ENCODE measurements at regions not wholly inside any gene's neighbourhood (a gene's known extent, or its start where the extent isn't known, plus 50 kb on each side); places are given as distances from the start of the nearest gene placed in this dataset.

DNA sequence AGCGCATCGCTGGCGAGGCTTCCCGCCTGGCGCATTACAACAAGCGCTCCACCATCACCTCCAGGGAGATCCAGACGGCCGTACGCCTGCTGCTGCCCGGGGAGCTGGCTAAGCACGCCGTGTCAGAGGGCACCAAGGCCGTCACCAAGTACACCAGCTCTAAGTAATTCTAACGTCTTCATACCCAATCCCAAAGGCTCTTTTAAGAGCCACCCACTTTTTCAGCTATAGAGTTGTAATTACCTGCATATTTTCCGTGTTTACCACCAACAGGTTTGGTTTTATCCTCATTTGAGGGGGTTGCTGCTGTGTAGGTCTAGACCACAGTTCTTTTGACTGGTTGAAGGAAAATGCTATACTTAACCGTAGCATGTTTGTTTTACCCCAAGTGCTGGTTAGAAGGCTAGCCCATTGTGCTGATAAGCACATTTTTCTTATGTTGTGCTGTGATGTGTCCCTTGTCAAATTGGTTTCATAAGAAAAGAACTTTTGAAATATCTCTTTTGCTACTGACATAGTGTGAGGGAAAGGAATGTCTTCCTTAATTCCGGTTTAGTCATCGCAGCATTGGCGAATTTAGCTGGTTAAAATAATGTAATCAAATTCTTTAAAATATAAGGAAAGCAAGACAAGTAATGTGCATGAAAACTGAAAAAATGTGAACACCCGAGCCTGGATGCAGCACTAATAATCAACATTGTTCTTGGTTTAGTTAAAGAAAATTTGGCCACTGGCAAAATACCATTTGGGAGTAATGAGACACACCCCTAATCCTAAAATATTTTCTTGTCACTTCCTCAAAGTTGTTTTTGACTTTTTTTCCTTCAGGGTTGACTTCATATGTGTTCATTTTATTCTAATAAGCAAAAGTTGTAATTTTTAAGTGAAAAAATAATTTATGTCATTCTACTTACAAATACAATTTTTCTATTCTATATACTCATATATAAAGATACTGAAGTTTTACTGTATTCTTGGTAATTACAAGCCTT lies 112.8 kb downstream of the HFE start:
- H4K91ac ChIP-seq (ENCODE audit: low read depth, low read length, poor library complexity) = no peak overlapping the region
- peak overlapping the region; percentile 84 for H3K9ac ChIP-seq (ENCODE audit: low read depth, low read length, poor library complexity)
- peak overlapping the region; percentile 99 for H3K23ac ChIP-seq (ENCODE audit: low read depth, low read length, poor library complexity)
- no CpG with 5 or more reads among the region's 20 CpGs for WGBS, 2 donors (ENCODE audit: extremely low coverage in 2 of 2, insufficient read length in 2 of 2, insufficient replicate concordance in 1 of 2)
- peak overlapping the region; percentile 40 for H2BK5ac ChIP-seq (ENCODE audit: low read length)
- no peak overlapping the region for H2BK15ac ChIP-seq (ENCODE audit: low read length)
- H3K4me3 ChIP-seq (ENCODE audit: low read length in 2 of 2) = peak overlapping the region; percentile 90 to 94
- peak overlapping the region; percentile 76 for H2BK12ac ChIP-seq (ENCODE audit: low read length)
- H3K27me3 ChIP-seq (ENCODE audit: control insufficient read depth in 3 of 3, insufficient read depth in 3 of 3, low read depth in 1 of 3, low read length in 3 of 3) = no peaks in the 10 kb centered on the region
- no peak overlapping the region for H2BK120ac ChIP-seq (ENCODE audit: low read depth, low read length)
- H3K36me3 ChIP-seq (replicated peaks in 1 of 2; ENCODE audit: control insufficient read depth in 2 of 2, insufficient read depth in 2 of 2, low read length in 2 of 2) = no peaks in the 10 kb centered on the region
- no peak overlapping the region for H4K8ac ChIP-seq (ENCODE audit: low read depth, low read length)
- peak overlapping the region; percentile 92 for H3K18ac ChIP-seq (ENCODE audit: low read length)
- no peaks in the 10 kb centered on the region for H3K9me3 ChIP-seq (replicated peaks in 1 of 2; ENCODE audit: control insufficient read depth in 2 of 2, insufficient read depth in 1 of 2, low read depth in 1 of 2, low read length in 2 of 2)
- peak overlapping the region; percentile 47 for H3K14ac ChIP-seq (ENCODE audit: low read length)
- H3K4me1 ChIP-seq (ENCODE audit: control insufficient read depth in 2 of 2, insufficient read depth in 1 of 2, low read depth in 1 of 2, low read length in 2 of 2) = peaks cover 5% of the 10 kb centered on the region in 2 donors
- peak overlapping the region; percentile 66 for H3K4me2 ChIP-seq (ENCODE audit: insufficient read depth, low read length, poor library complexity, severe bottlenecking)
- DNase-seq (ENCODE audit: low spot score) = no peak
- peak overlapping the region; percentile 90 for H3K27ac ChIP-seq (replicated peaks; ENCODE audit: low read length)
- H2AFZ ChIP-seq (ENCODE audit: low read length) = peak overlapping the region; percentile 54
- no peak overlapping the region for H2AK5ac ChIP-seq (ENCODE audit: low read depth, low read length)
- no peaks in the 10 kb centered on the region for H3K79me1 ChIP-seq (ENCODE audit: low read depth, low read length)
- no peak overlapping the region for H3K4ac ChIP-seq (ENCODE audit: low read length)

GRCh38 chr6:26200918-26201721 lies 113.9 kb downstream of the HFE start:
- Histone ChIP-seq H2BK120ac (ENCODE audit: low read depth, low read length) (no peak overlapping the region), H3K27ac (replicated peaks; ENCODE audit: low read length) (peak overlapping the region; percentile 16), H3K79me1 (ENCODE audit: low read depth, low read length) (no peaks in the 10 kb centered on the region), H3K23ac (ENCODE audit: low read depth, low read length, poor library complexity) (no peak overlapping the region), H4K91ac (ENCODE audit: low read depth, low read length, poor library complexity) (no peak overlapping the region), H2AK5ac (ENCODE audit: low read depth, low read length) (no peak overlapping the region), H3K14ac (ENCODE audit: low read length) (no peak overlapping the region), H2BK15ac (ENCODE audit: low read length) (no peak overlapping the region), H2BK5ac (ENCODE audit: low read length) (no peak overlapping the region), H3K36me3 (replicated peaks in 1 of 2; ENCODE audit: control insufficient read depth in 2 of 2, insufficient read depth in 2 of 2, low read length in 2 of 2) (no peaks in the 10 kb centered on the region), H2AFZ (ENCODE audit: low read length) (no peak overlapping the region), H3K27me3 (ENCODE audit: control insufficient read depth in 3 of 3, insufficient read depth in 3 of 3, low read depth in 1 of 3, low read length in 3 of 3) (no peaks in the 10 kb centered on the region), H3K9me3 (replicated peaks in 1 of 2; ENCODE audit: control insufficient read depth in 2 of 2, insufficient read depth in 1 of 2, low read depth in 1 of 2, low read length in 2 of 2) (no peaks in the 10 kb centered on the region), H4K8ac (ENCODE audit: low read depth, low read length) (no peak overlapping the region), H3K4me2 (ENCODE audit: insufficient read depth, low read length, poor library complexity, severe bottlenecking) (no peak overlapping the region), H3K4me3 (ENCODE audit: low read length in 2 of 2) (no peak overlapping the region), H3K4ac (ENCODE audit: low read length) (no peak overlapping the region), H3K4me1 (ENCODE audit: control insufficient read depth in 2 of 2, insufficient read depth in 1 of 2, low read depth in 1 of 2, low read length in 2 of 2) (peaks cover 3 to 5% of the 10 kb centered on the region in 2 donors), H3K9ac (ENCODE audit: low read depth, low read length, poor library complexity) (no peak overlapping the region), H3K18ac (ENCODE audit: low read length) (no peak overlapping the region), H2BK12ac (ENCODE audit: low read length) (no peak overlapping the region)
- peak; percentile 54 for DNase-seq (ENCODE audit: low spot score)
- WGBS, 2 donors (ENCODE audit: extremely low coverage in 2 of 2, insufficient read length in 2 of 2, insufficient replicate concordance in 1 of 2) = no CpG with 5 or more reads among the region's 16 CpGs

- Histone ChIP-seq H2BK12ac (ENCODE audit: low read length) (no peak overlapping the region), H2AK5ac (ENCODE audit: low read depth, low read length) (peak overlapping the region; percentile 90), H3K9ac (ENCODE audit: low read depth, low read length, poor library complexity) (no peak overlapping the region), H2BK5ac (ENCODE audit: low read length) (no peak overlapping the region), H3K79me1 (ENCODE audit: low read depth, low read length) (no peaks in the 10 kb centered on the region), H2AFZ (ENCODE audit: low read length) (no peak overlapping the region), H3K27me3 (ENCODE audit: control insufficient read depth in 3 of 3, insufficient read depth in 3 of 3, low read depth in 1 of 3, low read length in 3 of 3) (no peaks in the 10 kb centered on the region), H3K27ac (replicated peaks; ENCODE audit: low read length) (peak overlapping the region; percentile 20), H3K4ac (ENCODE audit: low read length) (no peak overlapping the region), H3K14ac (ENCODE audit: low read length) (no peak overlapping the region), H3K9me3 (replicated peaks in 1 of 2; ENCODE audit: control insufficient read depth in 2 of 2, insufficient read depth in 1 of 2, low read depth in 1 of 2, low read length in 2 of 2) (no peaks in the 10 kb centered on the region), H4K8ac (ENCODE audit: low read depth, low read length) (no peak overlapping the region), H4K91ac (ENCODE audit: low read depth, low read length, poor library complexity) (peak overlapping the region; percentile 66), H2BK15ac (ENCODE audit: low read length) (no peak overlapping the region), H3K18ac (ENCODE audit: low read length) (peak overlapping the region; percentile 83), H2BK120ac (ENCODE audit: low read depth, low read length) (no peak overlapping the region), H3K4me1 (ENCODE audit: control insufficient read depth in 2 of 2, insufficient read depth in 1 of 2, low read depth in 1 of 2, low read length in 2 of 2) (peaks cover 3 to 13% of the 10 kb centered on the region in 2 donors), H3K36me3 (replicated peaks in 1 of 2; ENCODE audit: control insufficient read depth in 2 of 2, insufficient read depth in 2 of 2, low read length in 2 of 2) (no peaks in the 10 kb centered on the region), H3K4me3 (ENCODE audit: low read length in 2 of 2) (no peak overlapping the region), H3K23ac (ENCODE audit: low read depth, low read length, poor library complexity) (no peak overlapping the region), H3K4me2 (ENCODE audit: insufficient read depth, low read length, poor library complexity, severe bottlenecking) (no peak overlapping the region)
- no CpG with 5 or more reads among the region's 6 CpGs for WGBS, 2 donors (ENCODE audit: extremely low coverage in 2 of 2, insufficient read length in 2 of 2, insufficient replicate concordance in 1 of 2)
- no peak for DNase-seq (ENCODE audit: low spot score)
These were observed 115.0 kb downstream of the HFE start for GRCh38 chr6:26202201-26202611.
